ENCODE measurements at regions not wholly inside any gene's neighbourhood (a gene's known extent, or its start where the extent isn't known, plus 50 kb on each side); places are given as distances from the start of the nearest gene placed in this dataset.

- H3K36me3 ChIP-seq = no peaks in the 10 kb centered on the region
- WGBS, 2 donors = 60 to 71% methylated on average over 10 of the region's 10 CpGs
- H3K27me3 ChIP-seq = no peaks in the 10 kb centered on the region
- H3K4me1 ChIP-seq = no peaks in the 10 kb centered on the region
- H3K9me3 ChIP-seq = no peaks in the 10 kb centered on the region
- H3K27ac ChIP-seq = no peak overlapping the region
- TF ChIP-seq POLR2A (IDR thresholded peaks at IDR 0.05) (no peak), POLR2AphosphoS5 (IDR thresholded peaks at IDR 0.05) (no peak), EP300 (IDR thresholded peaks at IDR 0.05) (no peak), CTCF (IDR thresholded peaks at IDR 0.05) (no peak)
- H3K4me3 ChIP-seq = no peak overlapping the region
- no peak for ATAC-seq (ENCODE audit: low FRiP score in 2 of 2)
- DNase-seq = peak in 1 of 2 donors; percentile 28
Observed at GRCh38 chr11:116510886-116511650, 261.7 kb downstream of the BUD13 start.

GRCh38 chr11:116510166-116510565 is 262.6 kb downstream of the BUD13 start:
- no peak for DNase-seq
- no peak for ATAC-seq (ENCODE audit: low FRiP score in 2 of 2)
- no peak overlapping the region for H3K4me3 ChIP-seq
- H3K27ac ChIP-seq = no peak overlapping the region
- WGBS, 2 donors = 69 to 83% methylated on average over 4 of the region's 4 CpGs
- no peaks in the 10 kb centered on the region for H3K36me3 ChIP-seq
- no peaks in the 10 kb centered on the region for H3K4me1 ChIP-seq
- no peaks in the 10 kb centered on the region for H3K9me3 ChIP-seq
- H3K27me3 ChIP-seq = no peaks in the 10 kb centered on the region
- TF ChIP-seq CTCF (IDR thresholded peaks at IDR 0.05) (no peak), POLR2AphosphoS5 (IDR thresholded peaks at IDR 0.05) (no peak), EP300 (IDR thresholded peaks at IDR 0.05) (no peak), POLR2A (IDR thresholded peaks at IDR 0.05) (no peak)

GRCh38 chr11:116509551-116509950 is 263.2 kb downstream of the BUD13 start:
- ATAC-seq (ENCODE audit: low FRiP score in 2 of 2) (no peak), DNase-seq (no peak)
- no peaks in the 10 kb centered on the region for H3K4me1 ChIP-seq
- no peaks in the 10 kb centered on the region for H3K36me3 ChIP-seq
- 53 to 66% methylated on average over 3 of the region's 3 CpGs for WGBS, 2 donors
- H3K4me3 ChIP-seq = no peak overlapping the region
- no peak for TF ChIP-seq CTCF (IDR thresholded peaks at IDR 0.05)
- no peak for TF ChIP-seq POLR2AphosphoS5 (IDR thresholded peaks at IDR 0.05)
- TF ChIP-seq POLR2A (IDR thresholded peaks at IDR 0.05) = no peak
- no peak for TF ChIP-seq EP300 (IDR thresholded peaks at IDR 0.05)
- H3K27me3 ChIP-seq = no peaks in the 10 kb centered on the region
- no peaks in the 10 kb centered on the region for H3K9me3 ChIP-seq
- H3K27ac ChIP-seq = no peak overlapping the region

GRCh38 chr11:116507849-116508695 is 264.7 kb downstream of the BUD13 start:
- no peaks in the 10 kb centered on the region for H3K36me3 ChIP-seq
- H3K9me3 ChIP-seq = no peaks in the 10 kb centered on the region
- DNase-seq (no peak), ATAC-seq (ENCODE audit: low FRiP score in 2 of 2) (no peak)
- no peak overlapping the region for H3K4me3 ChIP-seq
- WGBS, 2 donors = 68 to 77% methylated on average over 8 of the region's 8 CpGs
- no peaks in the 10 kb centered on the region for H3K27me3 ChIP-seq
- no peak overlapping the region for H3K27ac ChIP-seq
- H3K4me1 ChIP-seq = no peaks in the 10 kb centered on the region
- no peak for TF ChIP-seq POLR2AphosphoS5 (IDR thresholded peaks at IDR 0.05)
- no peak for TF ChIP-seq EP300 (IDR thresholded peaks at IDR 0.05)
- TF ChIP-seq CTCF (IDR thresholded peaks at IDR 0.05) = no peak
- no peak for TF ChIP-seq POLR2A (IDR thresholded peaks at IDR 0.05)
